H1 (cell line): ENCODE measurements at regions not wholly inside any gene's neighbourhood (a gene's known extent, or its start where the extent isn't known, plus 50 kb on each side); places are given as distances from the start of the nearest gene placed in this dataset.

Source experiments
- ATF2 ChIP-seq: IDR thresholded peaks from 2 replicates; pipeline ENCODE4 v1.6.1; 2012; ENCODE audit warnings: low read length, inconsistent platforms
- BRCA1 ChIP-seq: IDR thresholded peaks from 2 replicates; pipeline ENCODE4 v1.6.1; 2012; ENCODE audit warnings: low read depth, low read length, improper control_type of control experiment
- CHD7 ChIP-seq: fragments of 300-600 bp; sonication (generic); IDR thresholded peaks from 2 replicates; pipeline ENCODE4 v1.7.1; 2012; ENCODE audit warnings: low read length, moderate library complexity, mild to moderate bottlenecking, inconsistent platforms; ENCODE audit not compliant: insufficient replicate concordance
- CREB1 ChIP-seq: IDR thresholded peaks from 2 replicates; pipeline ENCODE4 v1.6.1; 2012; ENCODE audit warnings: inconsistent platforms
- KDM1A ChIP-seq: fragments of 200-600, 300-600 bp; sonication (generic); IDR thresholded peaks from 2 replicates; pipeline ENCODE4 v1.7.1; 2016; ENCODE audit warnings: mild to moderate bottlenecking, low read length, borderline replicate concordance
- NRF1 ChIP-seq: IDR thresholded peaks from 2 replicates; pipeline ENCODE4 v1.6.1; 2011; ENCODE audit warnings: mild to moderate bottlenecking, low read depth, low read length, improper control_type of control experiment

DNA sequence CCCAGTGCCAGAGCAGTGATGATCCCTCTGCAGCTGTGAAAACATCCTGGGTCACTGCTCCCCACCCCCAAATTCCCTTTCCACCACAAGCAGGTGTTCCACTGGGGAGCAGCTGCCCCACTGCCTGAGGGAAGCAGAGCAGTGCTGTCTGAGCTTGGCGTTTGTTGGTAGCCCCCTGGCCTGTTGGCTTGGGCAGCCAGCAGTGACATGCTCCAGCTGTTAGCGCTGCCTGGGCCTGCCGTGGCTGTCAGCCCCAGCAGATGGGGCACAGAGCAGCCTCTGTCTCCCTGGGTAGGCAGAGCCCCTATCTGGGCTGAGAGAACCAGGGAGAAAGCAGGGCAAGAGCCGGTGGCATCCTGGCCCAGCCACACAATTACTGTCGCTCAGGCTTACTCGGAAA, 247.7 kb downstream of the GLI2 start (continued):
- TF ChIP-seq CHD7 = no peak
- TF ChIP-seq ATF2 = no peak
- no peak for TF ChIP-seq NRF1
- no peak for TF ChIP-seq BRCA1
- no peak for TF ChIP-seq CREB1
- no peak for TF ChIP-seq KDM1A
